ENCODE measurements at regions not wholly inside any gene's neighbourhood (a gene's known extent, or its start where the extent isn't known, plus 50 kb on each side); places are given as distances from the start of the nearest gene placed in this dataset.

- no peak for DNase-seq (ENCODE audit: low spot score)
- intact Hi-C loops (cut with DNase I) = no loop called here
These were observed 54.3 kb upstream of the STIM2 start for GRCh38 chr4:26806331-26806730.

- DNase-seq (ENCODE audit: low spot score) = no peak
- intact Hi-C loops (cut with DNase I) = no loop called here
These were observed 53.3 kb upstream of the STIM2 start for GRCh38 chr4:26807330-26807729.

- intact Hi-C loops (cut with DNase I) = loop anchor here (5.0 kb wide), 1 partner anchor 47 kb away; no protein-coding TSS in a partner anchor
- no peak for DNase-seq (ENCODE audit: low spot score)
These were observed 50.8 kb upstream of the STIM2 start for GRCh38 chr4:26809811-26810210.

Data from cardiac septum (tissue), 1 donor.